IPS-11a (cell line): ENCODE measurements at regions not wholly inside any gene's neighbourhood (a gene's known extent, or its start where the extent isn't known, plus 50 kb on each side); places are given as distances from the start of the nearest gene placed in this dataset.
"Not testable (repeated sequence)": the region's sequence is repeated elsewhere in the genome, so short reads cannot be mapped to it uniquely, and the experiment has no call there.

ENCODE experiments used
- H3K4me3 ChIP-seq: one replicate; pipeline ENCODE4 v1.5.1; 2013; ENCODE audit warnings: low read depth, low read length, control low read depth

DNA sequence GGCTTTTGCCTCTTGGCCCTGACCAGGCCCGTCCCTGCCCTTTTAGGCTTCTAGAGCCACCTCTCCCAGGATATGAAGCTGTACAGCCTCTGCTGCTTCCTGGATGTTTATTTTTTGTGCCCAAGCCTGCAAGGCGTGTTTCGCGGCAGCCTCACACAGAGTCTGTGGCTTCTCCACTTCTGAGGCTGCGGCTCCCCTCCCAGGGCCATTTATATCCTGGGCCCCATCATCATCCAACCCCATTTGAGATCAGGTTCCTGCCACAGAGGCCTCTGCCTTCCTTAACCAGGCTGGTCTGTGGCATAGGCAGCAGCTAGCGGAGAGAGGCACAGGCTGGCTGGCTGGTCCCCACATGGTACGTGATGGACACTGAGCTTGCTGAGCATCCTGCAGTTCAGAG lies 114.1 kb upstream of the PWP1 start:
- no peak overlapping the region for H3K4me3 ChIP-seq

GRCh38 chr12:107574691-107575090 lies 110.9 kb upstream of the PWP1 start:
- H3K4me3 ChIP-seq: no peak overlapping the region

GRCh38 chr12:107580750-107581618 lies 104.6 kb upstream of the PWP1 start:
- peak overlapping the region; percentile 18 for H3K4me3 ChIP-seq

GRCh38 chr12:107581619-107582015 lies 104.0 kb upstream of the PWP1 start:
- H3K4me3 ChIP-seq: peak overlapping the region; percentile 18

GRCh38 chr12:107583551-107583950 lies 102.0 kb upstream of the PWP1 start:
- H3K4me3 ChIP-seq: no peak overlapping the region

DNA sequence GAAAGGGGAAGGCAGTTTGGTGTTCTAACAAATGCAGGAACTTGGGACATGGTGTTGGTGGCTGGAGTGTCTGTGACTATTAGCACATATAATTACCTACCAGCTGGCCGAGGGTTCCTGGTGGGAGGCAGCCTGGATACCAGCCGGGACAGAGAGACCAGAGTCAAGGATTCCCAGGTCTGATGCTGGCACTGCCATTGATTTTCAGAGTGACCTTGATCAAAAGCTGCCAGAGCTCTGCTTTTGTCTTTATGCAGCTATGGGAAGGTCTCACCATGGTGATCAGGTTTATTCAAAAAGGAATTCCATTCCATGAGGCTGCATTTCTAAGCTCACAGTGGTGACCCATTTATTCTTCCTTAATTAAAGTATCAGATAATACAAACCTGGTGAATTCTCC lies 101.0 kb upstream of the PWP1 start:
- H3K4me3 ChIP-seq: no peak overlapping the region

DNA sequence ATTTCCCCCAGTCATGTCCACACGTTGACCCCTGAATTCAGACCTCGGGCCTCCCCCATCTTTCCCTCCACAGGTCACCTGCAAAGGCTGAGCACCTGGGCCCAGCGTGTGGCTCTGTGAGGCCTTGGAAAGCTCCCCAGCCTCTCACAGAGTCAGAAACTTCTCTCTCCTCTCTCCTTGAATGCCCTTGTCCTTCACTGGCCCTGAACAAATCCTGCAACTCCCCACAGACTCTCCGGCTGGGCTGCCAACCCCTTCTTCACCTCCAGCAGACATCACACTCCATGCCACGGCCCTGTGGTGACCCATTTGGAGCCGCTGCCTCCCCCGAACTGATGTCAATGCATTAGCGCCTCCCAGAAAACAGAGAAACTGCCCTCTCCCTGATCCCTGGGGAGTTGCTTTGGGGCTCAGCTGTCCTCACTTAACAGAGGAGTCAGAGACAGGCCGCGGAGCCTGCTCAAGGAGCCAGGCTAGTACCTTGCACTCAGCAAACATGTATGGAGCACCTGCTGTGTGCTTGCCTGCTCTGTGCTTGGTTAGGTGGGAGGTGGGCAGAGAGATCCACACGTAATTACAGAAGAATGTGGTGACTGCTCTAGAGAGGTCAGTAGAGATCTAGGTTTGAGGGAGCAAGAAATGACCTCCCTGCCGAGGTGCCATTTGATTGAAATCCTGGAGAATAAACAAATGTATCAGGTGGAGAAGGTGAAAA lies 99.2 kb upstream of the PWP1 start:
- H3K4me3 ChIP-seq: no peak overlapping the region

GRCh38 chr12:107590413-107590812 lies 95.2 kb upstream of the PWP1 start:
- no peak overlapping the region for H3K4me3 ChIP-seq

GRCh38 chr12:107590814-107591375 lies 94.7 kb upstream of the PWP1 start:
- no peak overlapping the region for H3K4me3 ChIP-seq

GRCh38 chr12:107593713-107594381 lies 91.8 kb upstream of the PWP1 start:
- no peak overlapping the region for H3K4me3 ChIP-seq

GRCh38 chr12:107594995-107595394 lies 90.6 kb upstream of the PWP1 start:
- H3K4me3 ChIP-seq: no peak overlapping the region

GRCh38 chr12:107597695-107598410 lies 87.7 kb upstream of the PWP1 start:
- no peak overlapping the region for H3K4me3 ChIP-seq

GRCh38 chr12:107598906-107599305 lies 86.7 kb upstream of the PWP1 start:
- H3K4me3 ChIP-seq: no peak overlapping the region

- H3K4me3 ChIP-seq: no peak overlapping the region
These were observed 84.9 kb upstream of the PWP1 start for GRCh38 chr12:107600581-107601144.

DNA sequence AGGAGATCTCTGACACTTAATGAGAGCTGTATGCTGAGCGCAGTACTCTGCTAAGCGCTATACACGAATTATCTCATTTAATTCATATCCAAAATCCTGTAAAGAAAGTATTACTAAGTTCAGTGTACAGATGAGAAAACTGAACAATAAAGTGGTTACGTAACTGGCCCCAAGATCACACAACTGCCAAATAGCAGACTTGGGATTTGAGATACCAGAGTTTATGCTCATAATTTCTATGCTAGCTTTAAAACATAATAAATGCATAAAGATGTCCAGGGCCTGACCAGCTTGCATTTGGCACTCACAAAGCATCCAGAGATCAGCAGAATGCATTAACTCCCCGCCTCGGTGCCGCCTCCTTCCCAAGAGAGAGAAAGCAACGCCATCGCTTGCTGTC lies 83.2 kb upstream of the PWP1 start:
- no peak overlapping the region for H3K4me3 ChIP-seq

GRCh38 chr12:107605293-107605692 lies 80.3 kb upstream of the PWP1 start:
- no peak overlapping the region for H3K4me3 ChIP-seq

GRCh38 chr12:107607464-107608392 lies 77.9 kb upstream of the PWP1 start:
- no peak overlapping the region for H3K4me3 ChIP-seq

DNA sequence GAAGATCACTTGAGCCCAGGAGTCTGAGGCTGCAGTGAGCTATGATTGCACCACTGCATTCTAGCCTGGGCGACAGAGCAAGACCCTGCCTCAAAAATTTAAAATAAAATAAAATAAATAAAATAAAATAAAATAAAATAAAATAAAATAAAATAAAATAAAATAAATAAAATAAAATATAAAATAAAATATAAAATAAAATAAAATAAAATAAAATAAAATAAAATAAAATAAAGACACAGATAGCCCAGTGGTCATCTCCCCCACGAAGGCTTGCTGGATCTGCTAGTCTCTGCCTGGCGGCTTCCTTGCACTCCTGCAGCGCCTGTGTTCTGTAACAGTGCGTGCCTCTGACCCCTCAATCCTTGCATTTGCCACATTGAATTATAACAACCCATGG lies 76.8 kb upstream of the PWP1 start:
- not testable (repeated sequence) for H3K4me3 ChIP-seq
